ENCODE measurements at regions not wholly inside any gene's neighbourhood (a gene's known extent, or its start where the extent isn't known, plus 50 kb on each side); places are given as distances from the start of the nearest gene placed in this dataset.

DNA sequence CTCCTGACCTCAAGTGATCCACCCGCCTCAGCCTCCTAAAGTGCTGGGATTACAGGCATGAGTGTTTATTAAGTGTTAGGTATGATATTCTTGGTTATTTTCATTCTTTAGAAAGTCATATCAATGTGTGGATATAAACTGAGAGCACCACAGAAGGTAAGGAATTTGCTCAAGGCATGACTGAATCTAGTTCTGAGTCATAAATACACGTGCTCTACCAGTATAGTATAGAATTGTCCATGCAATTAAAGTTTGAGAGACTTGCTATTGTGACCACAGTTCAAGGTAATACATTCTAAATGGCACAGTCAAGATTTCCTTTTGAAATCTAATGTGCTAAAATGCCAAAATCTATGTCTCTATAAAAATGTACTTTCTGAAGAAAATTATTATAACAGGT is 401.1 kb upstream of the CHRM3 start:
- TF ChIP-seq, protein P1, sequence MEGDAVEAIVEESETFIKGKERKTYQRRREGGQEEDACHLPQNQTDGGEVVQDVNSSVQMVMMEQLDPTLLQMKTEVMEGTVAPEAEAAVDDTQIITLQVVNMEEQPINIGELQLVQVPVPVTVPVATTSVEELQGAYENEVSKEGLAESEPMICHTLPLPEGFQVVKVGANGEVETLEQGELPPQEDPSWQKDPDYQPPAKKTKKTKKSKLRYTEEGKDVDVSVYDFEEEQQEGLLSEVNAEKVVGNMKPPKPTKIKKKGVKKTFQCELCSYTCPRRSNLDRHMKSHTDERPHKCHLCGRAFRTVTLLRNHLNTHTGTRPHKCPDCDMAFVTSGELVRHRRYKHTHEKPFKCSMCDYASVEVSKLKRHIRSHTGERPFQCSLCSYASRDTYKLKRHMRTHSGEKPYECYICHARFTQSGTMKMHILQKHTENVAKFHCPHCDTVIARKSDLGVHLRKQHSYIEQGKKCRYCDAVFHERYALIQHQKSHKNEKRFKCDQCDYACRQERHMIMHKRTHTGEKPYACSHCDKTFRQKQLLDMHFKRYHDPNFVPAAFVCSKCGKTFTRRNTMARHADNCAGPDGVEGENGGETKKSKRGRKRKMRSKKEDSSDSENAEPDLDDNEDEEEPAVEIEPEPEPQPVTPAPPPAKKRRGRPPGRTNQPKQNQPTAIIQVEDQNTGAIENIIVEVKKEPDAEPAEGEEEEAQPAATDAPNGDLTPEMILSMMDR (IDR thresholded peaks at IDR 0.05; ENCODE audit: borderline replicate concordance, extremely low read depth, low read length, poor library complexity, severe bottlenecking) = no peak
- no peak for TF ChIP-seq EZH2 (IDR thresholded peaks at IDR 0.05; ENCODE audit: borderline replicate concordance, low read depth, low read length, severe bottlenecking)

All from DND-41 (cell line).